ENCODE measurements at regions not wholly inside any gene's neighbourhood (a gene's known extent, or its start where the extent isn't known, plus 50 kb on each side); places are given as distances from the start of the nearest gene placed in this dataset.

DNA sequence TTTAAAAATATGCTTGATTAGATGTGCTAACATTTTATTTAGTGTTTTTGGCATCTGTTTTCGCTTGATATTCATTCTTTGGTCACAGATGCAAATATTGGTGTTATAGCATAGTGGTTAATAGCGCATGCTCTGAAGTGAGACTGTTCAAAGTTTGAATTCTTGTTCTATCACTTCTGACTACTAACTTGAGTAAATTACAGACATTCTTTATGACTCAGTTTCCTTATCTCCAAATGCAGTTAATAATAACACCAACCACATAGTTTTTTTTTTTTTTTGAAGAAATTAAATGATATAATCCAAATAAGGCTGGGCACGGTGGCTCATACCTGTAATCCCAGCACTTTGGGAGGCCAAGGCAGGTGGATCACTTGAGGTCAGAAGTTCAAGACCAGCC, 81.0 kb downstream of the TMX1 start:
- Histone ChIP-seq H3K79me2 (ENCODE audit: control insufficient read depth in 1 of 2, insufficient read depth in 2 of 2, low read length in 2 of 2) (no peaks in the 10 kb centered on the region), H3K9ac (replicated peaks in 1 of 4; ENCODE audit: extremely low read depth in 1 of 4, low read depth in 3 of 4, low read length in 3 of 4) (no peak overlapping the region), H3K27me3 (replicated peaks in 1 of 4; ENCODE audit: control insufficient read depth in 3 of 4, extremely low read depth in 1 of 4, insufficient read depth in 3 of 4, low read length in 3 of 4) (no peaks in the 10 kb centered on the region), H3K23me2 (ENCODE audit: low read depth, low read length) (no peaks in the 10 kb centered on the region; the same call in 1 of the 2 replicates), H4K91ac (replicated peaks; ENCODE audit: insufficient read length, low read length) (no peak overlapping the region), H3K18ac (ENCODE audit: extremely low read depth, low read length) (no peak overlapping the region), H3K4me2 (ENCODE audit: insufficient read depth in 1 of 2, low read depth in 2 of 2, low read length in 2 of 2) (no peak overlapping the region), H2BK15ac (ENCODE audit: low read length) (no peak overlapping the region), H4K20me1 (replicated peaks in 1 of 2; ENCODE audit: control insufficient read depth in 1 of 2, insufficient read depth in 2 of 2, low read length in 2 of 2) (no peaks in the 10 kb centered on the region), H2AK5ac (ENCODE audit: low read depth, low read length) (no peak overlapping the region), H2BK5ac (ENCODE audit: low read depth, low read length) (no peak overlapping the region), H2BK20ac (ENCODE audit: low read length) (no peak overlapping the region), H4K5ac (ENCODE audit: insufficient read length, low read depth, low read length) (no peak overlapping the region), H3K56ac (replicated peaks; ENCODE audit: insufficient read length, low read depth, low read length) (no peak overlapping the region), H2BK12ac (ENCODE audit: low read depth, low read length) (no peak overlapping the region), H2AFZ (ENCODE audit: low read length) (no peak overlapping the region), H3K4me3 (ENCODE audit: extremely low read depth in 1 of 4, insufficient read depth in 2 of 4, low read depth in 3 of 4, low read length in 4 of 4) (no peak overlapping the region), H3K14ac (ENCODE audit: insufficient read length) (no peak overlapping the region), H3K4ac (replicated peaks; ENCODE audit: insufficient read length, low read depth, low read length) (no peak overlapping the region), H3K4me1 (replicated peaks in 1 of 4; ENCODE audit: control insufficient read depth in 3 of 4, insufficient read depth in 4 of 4, low read length in 3 of 4) (no peaks in the 10 kb centered on the region), H3K23ac (ENCODE audit: insufficient read length) (no peak overlapping the region), H3K27ac (ENCODE audit: low read depth, low read length) (no peak overlapping the region), H3K36me3 (ENCODE audit: control insufficient read depth in 2 of 4, insufficient read depth in 4 of 4, low read length in 3 of 4) (no peaks in the 10 kb centered on the region), H4K8ac (ENCODE audit: extremely low read depth, insufficient read depth, low read length) (no peak overlapping the region), H3K9me3 (ENCODE audit: insufficient read depth in 2 of 2, low read depth in 1 of 2, low read length in 1 of 2) (no peaks in the 10 kb centered on the region), H3K79me1 (ENCODE audit: low read depth, low read length) (no peaks in the 10 kb centered on the region), H2BK120ac (replicated peaks; ENCODE audit: low read depth, low read length) (no peak overlapping the region)
- POLR2A ChIA-PET (ENCODE audit: partially characterized antibody), result no interaction called here
- FAIRE-seq (no peak), DNase-seq (ENCODE audit: low read depth in 1 of 2, low spot score in 2 of 2) (no peak)
- CTCF ChIA-PET (ENCODE audit: partially characterized antibody), result no interaction called here
- 96% methylated on average over 3 of the region's 3 CpGs; no CpG with 5 or more reads in 1 of the 2 experiments for WGBS, 2 experiments (ENCODE audit: extremely low coverage in 1 of 2, insufficient coverage in 1 of 2, insufficient read length in 1 of 2, insufficient replicate concordance in 2 of 2, low coverage in 1 of 2, low lambda C conversion rate in 2 of 2, missing lambda C conversion rate in 1 of 2)
- TF ChIP-seq TCF12 (IDR thresholded peaks at IDR 0.05; ENCODE audit: low read depth, low read length), result no peak
- TF ChIP-seq CBX8 (IDR thresholded peaks at IDR 0.05; ENCODE audit: borderline replicate concordance, low read depth, low read length), result no peak
- no peak for TF ChIP-seq JUN (IDR thresholded peaks at IDR 0.05; ENCODE audit: low read depth, low read length)
- TF ChIP-seq, protein P1, sequence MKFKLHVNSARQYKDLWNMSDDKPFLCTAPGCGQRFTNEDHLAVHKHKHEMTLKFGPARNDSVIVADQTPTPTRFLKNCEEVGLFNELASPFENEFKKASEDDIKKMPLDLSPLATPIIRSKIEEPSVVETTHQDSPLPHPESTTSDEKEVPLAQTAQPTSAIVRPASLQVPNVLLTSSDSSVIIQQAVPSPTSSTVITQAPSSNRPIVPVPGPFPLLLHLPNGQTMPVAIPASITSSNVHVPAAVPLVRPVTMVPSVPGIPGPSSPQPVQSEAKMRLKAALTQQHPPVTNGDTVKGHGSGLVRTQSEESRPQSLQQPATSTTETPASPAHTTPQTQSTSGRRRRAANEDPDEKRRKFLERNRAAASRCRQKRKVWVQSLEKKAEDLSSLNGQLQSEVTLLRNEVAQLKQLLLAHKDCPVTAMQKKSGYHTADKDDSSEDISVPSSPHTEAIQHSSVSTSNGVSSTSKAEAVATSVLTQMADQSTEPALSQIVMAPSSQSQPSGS (IDR thresholded peaks at IDR 0.05; ENCODE audit: low read length), result no peak
- TF ChIP-seq, protein P2, sequence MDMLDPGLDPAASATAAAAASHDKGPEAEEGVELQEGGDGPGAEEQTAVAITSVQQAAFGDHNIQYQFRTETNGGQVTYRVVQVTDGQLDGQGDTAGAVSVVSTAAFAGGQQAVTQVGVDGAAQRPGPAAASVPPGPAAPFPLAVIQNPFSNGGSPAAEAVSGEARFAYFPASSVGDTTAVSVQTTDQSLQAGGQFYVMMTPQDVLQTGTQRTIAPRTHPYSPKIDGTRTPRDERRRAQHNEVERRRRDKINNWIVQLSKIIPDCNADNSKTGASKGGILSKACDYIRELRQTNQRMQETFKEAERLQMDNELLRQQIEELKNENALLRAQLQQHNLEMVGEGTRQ (IDR thresholded peaks at IDR 0.05; ENCODE audit: low read length), result no peak
- TF ChIP-seq CBX5 (IDR thresholded peaks at IDR 0.05; ENCODE audit: low read depth, low read length), result no peak
- TF ChIP-seq HDAC2 (IDR thresholded peaks at IDR 0.05; ENCODE audit: borderline replicate concordance in 1 of 2, low read depth in 2 of 2, low read length in 2 of 2), result no peak
- no peak for TF ChIP-seq CEBPB (IDR thresholded peaks at IDR 0.05; ENCODE audit: low read depth, low read length)
- TF ChIP-seq ZNF274 (IDR thresholded peaks at IDR 0.05; ENCODE audit: borderline replicate concordance, extremely low read depth, low read length), result no peak
- TF ChIP-seq RAD21 (IDR thresholded peaks at IDR 0.05 in 1 of 2, conservative IDR thresholded peaks at IDR 0.05 in 1 of 2; ENCODE audit: low read depth in 2 of 2, low read length in 2 of 2), result no peak
- no peak for TF ChIP-seq EGR1 (IDR thresholded peaks at IDR 0.05; ENCODE audit: borderline replicate concordance, low read depth, low read length)
- no peak for TF ChIP-seq MAFK (IDR thresholded peaks at IDR 0.05; ENCODE audit: low read depth, low read length)

All from H1 (cell line).